HEK293 (cell line): ENCODE measurements at regions not wholly inside any gene's neighbourhood (a gene's known extent, or its start where the extent isn't known, plus 50 kb on each side); places are given as distances from the start of the nearest gene placed in this dataset.

Experiments used
- BCL11A ChIP-seq: fragments of 450-650 bp; formaldehyde crosslinking; IDR thresholded peaks from 2 replicates; pipeline ENCODE4 v1.5.1; 2016; ENCODE audit warnings: low read depth, missing biosample characterization, missing genetic modification characterization
- EGR2 ChIP-seq: fragments of 450-650 bp; formaldehyde crosslinking; IDR thresholded peaks from 2 replicates; pipeline ENCODE4 v1.5.1; 2016; ENCODE audit warnings: low read depth, missing biosample characterization, missing genetic modification characterization
- GFI1B ChIP-seq: fragments of 450-650 bp; formaldehyde crosslinking; IDR thresholded peaks from 2 replicates; pipeline ENCODE4 v1.5.1; 2016; ENCODE audit warnings: missing biosample characterization, missing genetic modification characterization
- GLIS1 ChIP-seq: fragments of 450-650 bp; formaldehyde crosslinking; IDR thresholded peaks from 2 replicates; pipeline ENCODE4 v1.5.1; 2016; ENCODE audit warnings: missing biosample characterization, missing genetic modification characterization
- GLIS2 ChIP-seq: fragments of 450-650 bp; formaldehyde crosslinking; IDR thresholded peaks from 2 replicates; pipeline ENCODE4 v1.5.1; 2016; ENCODE audit warnings: missing biosample characterization, missing genetic modification characterization
- KLF16 ChIP-seq: fragments of 450-650 bp; formaldehyde crosslinking; IDR thresholded peaks from 2 replicates; pipeline ENCODE4 v1.5.1; 2017; ENCODE audit warnings: missing biosample characterization, missing genetic modification characterization
- KLF9 ChIP-seq: fragments of 450-650 bp; formaldehyde crosslinking; IDR thresholded peaks from 2 replicates; pipeline ENCODE4 v1.5.1; 2016; ENCODE audit warnings: missing biosample characterization, missing genetic modification characterization, low read depth
- MEIS1 ChIP-seq: sonication (generic); formaldehyde crosslinking; IDR thresholded peaks from 2 replicates; pipeline ENCODE4 v1.8.1; 2022; ENCODE audit warnings: missing genetic modification reagents, mild to moderate bottlenecking, borderline replicate concordance
- PRDM6 ChIP-seq: fragments of 450-650 bp; formaldehyde crosslinking; IDR thresholded peaks from 2 replicates; pipeline ENCODE4 v1.5.1; 2017; ENCODE audit warnings: missing biosample characterization, missing genetic modification characterization
- SP7 ChIP-seq: fragments of 450-650 bp; formaldehyde crosslinking; IDR thresholded peaks from 2 replicates; pipeline ENCODE4 v1.5.1; 2016; ENCODE audit warnings: missing biosample characterization, missing genetic modification characterization
- TSHZ1 ChIP-seq: fragments of 450-650 bp; formaldehyde crosslinking; IDR thresholded peaks from 2 replicates; pipeline ENCODE4 v1.5.1; 2016; ENCODE audit warnings: missing biosample characterization, missing genetic modification characterization, borderline replicate concordance
- WT1 ChIP-seq: fragments of 450-650 bp; formaldehyde crosslinking; IDR thresholded peaks from 2 replicates; pipeline ENCODE4 v1.5.1; 2016; ENCODE audit warnings: missing biosample characterization, missing genetic modification characterization
- YY2 ChIP-seq: fragments of 450-650 bp; formaldehyde crosslinking; IDR thresholded peaks from 2 replicates; pipeline ENCODE4 v1.5.1; 2016; ENCODE audit warnings: missing biosample characterization, missing genetic modification characterization
- ZBTB48 ChIP-seq: fragments of 450-650 bp; formaldehyde crosslinking; IDR thresholded peaks from 2 replicates; pipeline ENCODE4 v1.5.1; 2016; ENCODE audit warnings: missing biosample characterization, missing genetic modification characterization
- ZEB2 ChIP-seq: fragments of 450-650 bp; formaldehyde crosslinking; IDR thresholded peaks from 2 replicates; pipeline ENCODE4 v1.5.1; 2016; ENCODE audit warnings: missing biosample characterization, missing genetic modification characterization
- ZFHX2 ChIP-seq: fragments of 450-650 bp; formaldehyde crosslinking; conservative IDR thresholded peaks from 2 replicates; pipeline ENCODE4 v1.5.1; 2016; ENCODE audit warnings: missing biosample characterization, missing genetic modification characterization
- ZNF112 ChIP-seq: fragments of 450-650 bp; formaldehyde crosslinking; IDR thresholded peaks from 2 replicates; pipeline ENCODE4 v1.5.0; 2017; ENCODE audit warnings: missing biosample characterization, missing genetic modification characterization
- ZNF133 ChIP-seq: fragments of 450-650 bp; formaldehyde crosslinking; IDR thresholded peaks from 2 replicates; pipeline ENCODE4 v1.5.1; 2016; ENCODE audit warnings: missing biosample characterization, missing genetic modification characterization
- ZNF148 ChIP-seq: fragments of 450-650 bp; formaldehyde crosslinking; IDR thresholded peaks from 2 replicates; pipeline ENCODE4 v1.5.0; 2017; ENCODE audit warnings: missing biosample characterization, missing genetic modification characterization, borderline replicate concordance
- ZNF155 ChIP-seq: fragments of 450-650 bp; formaldehyde crosslinking; IDR thresholded peaks from 2 replicates; pipeline ENCODE4 v1.5.1; 2016; ENCODE audit warnings: missing biosample characterization, missing genetic modification characterization
- ZNF16 ChIP-seq: fragments of 450-650 bp; formaldehyde crosslinking; IDR thresholded peaks from 2 replicates; pipeline ENCODE4 v1.5.1; 2016; ENCODE audit warnings: low read depth, missing biosample characterization, missing genetic modification characterization
- ZNF324 ChIP-seq: fragments of 450-650 bp; formaldehyde crosslinking; IDR thresholded peaks from 2 replicates; pipeline ENCODE4 v1.5.1; 2016; ENCODE audit warnings: missing biosample characterization, missing genetic modification characterization
- ZNF341 ChIP-seq: fragments of 450-650 bp; formaldehyde crosslinking; IDR thresholded peaks from 2 replicates; pipeline ENCODE4; 2016; ENCODE audit warnings: low read depth, missing biosample characterization, missing genetic modification characterization
- ZNF404 ChIP-seq: fragments of 450-650 bp; formaldehyde crosslinking; IDR thresholded peaks from 2 replicates; pipeline ENCODE4 v1.5.1; 2017; ENCODE audit warnings: missing biosample characterization, missing genetic modification characterization
- ZNF510 ChIP-seq: fragments of 450-650 bp; formaldehyde crosslinking; IDR thresholded peaks from 2 replicates; pipeline ENCODE4 v1.5.1; 2018; ENCODE audit warnings: mild to moderate bottlenecking, missing genetic modification characterization, missing biosample characterization; ENCODE audit not compliant: insufficient replicate concordance
- ZNF529 ChIP-seq: fragments of 450-650 bp; formaldehyde crosslinking; IDR thresholded peaks from 2 replicates; pipeline ENCODE4 v1.5.1; 2017; ENCODE audit warnings: missing genetic modification characterization, missing biosample characterization; ENCODE audit not compliant: insufficient replicate concordance
- ZNF530 ChIP-seq: fragments of 450-650 bp; formaldehyde crosslinking; IDR thresholded peaks from 2 replicates; pipeline ENCODE4 v1.5.1; 2016; ENCODE audit warnings: low read depth, missing biosample characterization, missing genetic modification characterization
- ZNF629 ChIP-seq: fragments of 450-650 bp; formaldehyde crosslinking; IDR thresholded peaks from 2 replicates; pipeline ENCODE4 v1.5.1; 2017; ENCODE audit warnings: missing biosample characterization, missing genetic modification characterization
- ZNF639 ChIP-seq: fragments of 450-650 bp; formaldehyde crosslinking; IDR thresholded peaks from 2 replicates; pipeline ENCODE4 v1.5.1; 2016; ENCODE audit warnings: missing biosample characterization, missing genetic modification characterization
- ZNF660 ChIP-seq: fragments of 450-650 bp; IDR thresholded peaks from 2 replicates; pipeline ENCODE4 v1.5.1; 2018; ENCODE audit warnings: missing biosample characterization, mild to moderate bottlenecking, missing genetic modification characterization
- ZNF792 ChIP-seq: fragments of 450-650 bp; formaldehyde crosslinking; IDR thresholded peaks from 2 replicates; pipeline ENCODE4 v1.5.1; 2016; ENCODE audit warnings: missing biosample characterization, missing genetic modification characterization
- ZSCAN30 ChIP-seq: fragments of 450-650 bp; IDR thresholded peaks from 2 replicates; pipeline ENCODE4 v1.5.1; 2018; ENCODE audit warnings: missing biosample characterization, mild to moderate bottlenecking, missing genetic modification characterization, moderate library complexity
- ZXDB ChIP-seq: fragments of 450-650 bp; formaldehyde crosslinking; IDR thresholded peaks from 2 replicates; pipeline ENCODE4 v1.5.1; 2016; ENCODE audit warnings: missing biosample characterization, missing genetic modification characterization

GRCh38 chr18:22032392-22032961, 136.9 kb upstream of the GATA6 start (continued):
- TF ChIP-seq EGR2 (tag by site-specific recombination) (peak; percentile 87), GFI1B (tag by site-specific recombination) (peak; percentile 98), ZNF529 (tag by site-specific recombination) (no peak), ZNF112 (tag by site-specific recombination) (no peak), ZNF324 (tag by site-specific recombination) (no peak), ZNF16 (tag by site-specific recombination) (no peak), ZNF155 (tag by site-specific recombination) (no peak), SP7 (tag by site-specific recombination) (peak; percentile 99), ZNF792 (tag by site-specific recombination) (no peak), ZNF660 (tag by site-specific recombination) (no peak), ZSCAN30 (no peak), ZNF510 (tag by site-specific recombination) (no peak), WT1 (tag by site-specific recombination) (peak; percentile 91), ZEB2 (0 out of 2 replicates have a peak, but pooled peaks have one; percentile 29), KLF16 (tag by site-specific recombination) (0 out of 2 replicates have a peak, but pooled peaks have one; percentile 35), KLF9 (tag by site-specific recombination) (peak; percentile 46; the same call in 1 of the 2 replicates), BCL11A (tag by site-specific recombination) (peak; percentile 74; the same call in 1 of the 2 replicates), ZNF629 (peak; percentile 75), ZNF639 (tag by site-specific recombination) (0 out of 2 replicates have a peak, but pooled peaks have one; percentile 14), YY2 (tag by site-specific recombination) (no peak), ZNF133 (tag by site-specific recombination) (no peak), PRDM6 (tag by site-specific recombination) (peak; percentile 73; the same call in 1 of the 2 replicates), GLIS1 (tag by site-specific recombination) (peak; percentile 64; the same call in 1 of the 2 replicates), ZNF404 (tag by site-specific recombination) (0 out of 2 replicates have a peak, but pooled peaks have one; percentile 18), GLIS2 (tag by site-specific recombination) (no peak), TSHZ1 (tag by site-specific recombination) (peak; percentile 79), ZNF341 (tag by site-specific recombination) (no peak), MEIS1 (CRISPR knock-in tag) (peak; percentile 48; the same call in 1 of the 2 replicates), ZXDB (tag by site-specific recombination) (0 out of 2 replicates have a peak, but pooled peaks have one; percentile 16), ZNF530 (tag by site-specific recombination) (no peak), ZNF148 (tag by site-specific recombination) (no peak), ZFHX2 (tag by site-specific recombination) (peak; percentile 93), ZBTB48 (tag by site-specific recombination) (no peak)
- TF ChIP-seq, all 188 proteins: peak for 27
